ENCODE measurements at regions not wholly inside any gene's neighbourhood (a gene's known extent, or its start where the extent isn't known, plus 50 kb on each side); places are given as distances from the start of the nearest gene placed in this dataset.

GRCh38 chr7:109377076-109377884 is 807.6 kb downstream of the DNAJB9 start:
- TF ChIP-seq EZH2phosphoT487 (IDR thresholded peaks at IDR 0.05; ENCODE audit: borderline replicate concordance, low read length), result no peak
- TF ChIP-seq CTCF (IDR thresholded peaks at IDR 0.05; ENCODE audit: low read depth, low read length, poor library complexity, severe bottlenecking), result no peak
